ENCODE measurements at regions not wholly inside any gene's neighbourhood (a gene's known extent, or its start where the extent isn't known, plus 50 kb on each side); places are given as distances from the start of the nearest gene placed in this dataset.

DNA sequence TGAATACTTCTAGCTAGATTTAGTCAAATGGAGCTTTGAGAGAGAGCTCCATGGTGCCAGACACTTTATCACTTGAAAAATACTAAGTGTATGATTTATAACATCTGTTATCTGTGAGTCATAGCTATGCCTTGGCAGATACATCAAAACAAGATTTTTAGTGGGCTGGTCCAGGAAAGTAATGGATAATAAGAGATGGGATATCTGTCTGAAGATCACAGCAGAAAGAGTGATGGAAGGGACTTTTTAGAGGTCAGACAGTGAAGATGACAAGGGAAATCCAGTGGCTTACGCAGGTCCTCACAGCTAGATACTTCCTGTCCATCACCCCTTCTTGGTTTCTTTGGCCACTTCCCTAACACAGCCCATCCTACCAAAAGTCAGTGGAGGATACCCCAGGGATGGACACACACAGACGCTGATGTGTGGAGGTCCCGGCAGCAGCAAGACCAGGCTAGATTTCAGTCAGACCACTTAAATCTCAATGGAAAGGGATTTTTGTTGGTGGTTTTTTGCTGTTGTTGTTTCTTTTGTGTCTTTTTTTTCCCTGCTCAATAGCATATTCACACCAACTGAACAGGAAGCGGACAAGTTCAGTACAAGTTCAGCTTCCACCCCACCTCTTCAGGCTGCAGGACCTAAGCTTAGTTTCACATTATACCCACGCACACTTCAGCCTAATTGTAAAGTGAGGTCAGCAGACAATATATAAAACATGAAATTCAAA is 209.3 kb downstream of the ALDH8A1 start:
- POLR2A ChIA-PET, result interaction anchor here (0.8 kb wide), 1 partner anchor 84 kb away, joined by 3 read pairs; no protein-coding TSS in a partner anchor
- H3K27ac Mint-ChIP-seq (ENCODE audit: low read depth, unreplicated experiment), result no peak overlapping the region

DNA sequence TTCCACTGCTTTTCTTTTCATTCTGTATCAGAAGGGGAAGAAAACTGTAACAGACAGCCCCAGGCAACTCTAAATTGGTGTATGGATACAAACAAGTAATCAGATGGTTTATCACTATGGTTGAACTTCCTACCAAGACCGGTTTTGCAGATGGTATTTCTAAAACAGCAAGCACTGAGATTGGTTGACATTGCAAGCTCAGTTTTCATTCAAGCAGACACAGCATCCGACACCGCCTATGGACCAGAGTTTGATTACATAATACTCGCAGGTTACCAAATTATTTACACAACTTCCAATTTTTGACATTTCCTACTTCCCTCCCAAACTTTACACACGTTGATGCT is 209.9 kb downstream of the ALDH8A1 start:
- Mint-ChIP-seq H3K9me3 (ENCODE audit: unreplicated experiment) (no peaks in the 10 kb centered on the region), H3K27ac (ENCODE audit: low read depth, unreplicated experiment) (no peak overlapping the region), H3K4me1 (ENCODE audit: insufficient read depth, unreplicated experiment) (peaks cover 6% of the 10 kb centered on the region), H3K4me3 (ENCODE audit: unreplicated experiment) (no peak overlapping the region), H3K36me3 (ENCODE audit: insufficient read depth, unreplicated experiment) (no peaks in the 10 kb centered on the region), H3K27me3 (ENCODE audit: insufficient read depth, unreplicated experiment) (no peaks in the 10 kb centered on the region)
- TF ChIP-seq, protein P1, sequence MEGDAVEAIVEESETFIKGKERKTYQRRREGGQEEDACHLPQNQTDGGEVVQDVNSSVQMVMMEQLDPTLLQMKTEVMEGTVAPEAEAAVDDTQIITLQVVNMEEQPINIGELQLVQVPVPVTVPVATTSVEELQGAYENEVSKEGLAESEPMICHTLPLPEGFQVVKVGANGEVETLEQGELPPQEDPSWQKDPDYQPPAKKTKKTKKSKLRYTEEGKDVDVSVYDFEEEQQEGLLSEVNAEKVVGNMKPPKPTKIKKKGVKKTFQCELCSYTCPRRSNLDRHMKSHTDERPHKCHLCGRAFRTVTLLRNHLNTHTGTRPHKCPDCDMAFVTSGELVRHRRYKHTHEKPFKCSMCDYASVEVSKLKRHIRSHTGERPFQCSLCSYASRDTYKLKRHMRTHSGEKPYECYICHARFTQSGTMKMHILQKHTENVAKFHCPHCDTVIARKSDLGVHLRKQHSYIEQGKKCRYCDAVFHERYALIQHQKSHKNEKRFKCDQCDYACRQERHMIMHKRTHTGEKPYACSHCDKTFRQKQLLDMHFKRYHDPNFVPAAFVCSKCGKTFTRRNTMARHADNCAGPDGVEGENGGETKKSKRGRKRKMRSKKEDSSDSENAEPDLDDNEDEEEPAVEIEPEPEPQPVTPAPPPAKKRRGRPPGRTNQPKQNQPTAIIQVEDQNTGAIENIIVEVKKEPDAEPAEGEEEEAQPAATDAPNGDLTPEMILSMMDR (IDR thresholded peaks at IDR 0.05; ENCODE audit: unreplicated experiment), result no peak
- intact Hi-C loops (cut with micrococcal nuclease), result no loop called here
- BruUV-seq (replicated peaks), result no TSS peak
- DNase-seq (ENCODE audit: unreplicated experiment), result no peak
- POLR2A ChIA-PET, result interaction anchor here (0.8 kb wide), 1 partner anchor 83 kb away, joined by 3 read pairs; no protein-coding TSS in a partner anchor
- CTCF ChIA-PET, result no interaction called here

More for the DNA sequence above, 209.3 kb downstream of the ALDH8A1 start:
- TF ChIP-seq, protein P1 (IDR thresholded peaks at IDR 0.05; ENCODE audit: unreplicated experiment), result no peak
- peak; percentile 4 for DNase-seq (ENCODE audit: unreplicated experiment)
- intact Hi-C loops (cut with micrococcal nuclease), result no loop called here
- Mint-ChIP-seq H3K4me1 (ENCODE audit: insufficient read depth, unreplicated experiment) (peaks cover 6% of the 10 kb centered on the region), H3K36me3 (ENCODE audit: insufficient read depth, unreplicated experiment) (no peaks in the 10 kb centered on the region), H3K27me3 (ENCODE audit: insufficient read depth, unreplicated experiment) (no peaks in the 10 kb centered on the region), H3K9me3 (ENCODE audit: unreplicated experiment) (no peaks in the 10 kb centered on the region), H3K4me3 (ENCODE audit: unreplicated experiment) (no peak overlapping the region)
- no TSS peak for BruUV-seq (replicated peaks)
- CTCF ChIA-PET, result interaction anchor here (0.9 kb wide), 1 partner anchor 10 kb away, joined by 4 read pairs; no protein-coding TSS in a partner anchor

DNA sequence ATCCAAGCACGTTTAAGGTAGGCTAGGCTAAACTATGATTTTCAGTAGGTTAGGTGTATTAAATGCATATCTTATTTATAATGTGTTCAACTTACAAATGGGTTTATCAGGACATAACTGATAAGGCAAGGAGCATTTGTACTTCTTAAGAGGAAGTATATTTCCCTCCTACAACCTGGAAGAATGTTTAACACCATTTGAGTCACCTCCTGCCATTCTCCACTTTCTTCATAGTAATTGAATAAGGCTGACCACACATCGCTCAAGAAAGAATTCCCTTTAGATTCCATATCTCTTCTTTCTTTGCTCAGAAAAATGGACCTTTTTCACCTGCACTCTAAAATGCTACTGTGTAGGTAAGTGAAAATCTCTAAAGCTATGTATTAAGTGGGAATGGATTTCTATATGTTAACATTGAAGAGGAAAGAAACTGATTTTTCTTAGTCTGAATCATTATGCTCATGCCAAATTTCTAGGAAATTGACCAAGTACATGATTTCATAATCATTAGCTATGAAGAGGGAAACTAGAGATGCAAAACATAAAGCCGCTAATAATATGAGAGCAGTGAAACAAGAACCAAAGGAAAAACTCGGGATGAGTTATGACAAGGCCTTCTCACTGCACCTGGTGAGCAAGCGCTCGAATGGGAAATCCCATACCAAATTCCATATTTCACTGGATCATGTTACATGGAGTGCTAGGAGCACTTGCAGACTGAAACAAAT is 210.4 kb downstream of the ALDH8A1 start:
- POLR2A ChIA-PET, result interaction anchor here (0.8 kb wide), 1 partner anchor 83 kb away, joined by 3 read pairs; no protein-coding TSS in a partner anchor
- H3K4me1 Mint-ChIP-seq (ENCODE audit: insufficient read depth, unreplicated experiment), result peaks cover 6% of the 10 kb centered on the region
- no peak overlapping the region for H3K27ac Mint-ChIP-seq (ENCODE audit: low read depth, unreplicated experiment)
- no peak overlapping the region for H3K4me3 Mint-ChIP-seq (ENCODE audit: unreplicated experiment)
- BruUV-seq (replicated peaks), result no TSS peak
- no peaks in the 10 kb centered on the region for H3K36me3 Mint-ChIP-seq (ENCODE audit: insufficient read depth, unreplicated experiment)
- H3K27me3 Mint-ChIP-seq (ENCODE audit: insufficient read depth, unreplicated experiment), result no peaks in the 10 kb centered on the region
- CTCF ChIA-PET, result no interaction called here
- intact Hi-C loops (cut with micrococcal nuclease), result no loop called here
- TF ChIP-seq, protein P1 (IDR thresholded peaks at IDR 0.05; ENCODE audit: unreplicated experiment), result no peak
- DNase-seq (ENCODE audit: unreplicated experiment), result peak; percentile 14
- H3K9me3 Mint-ChIP-seq (ENCODE audit: unreplicated experiment), result no peaks in the 10 kb centered on the region

DNA sequence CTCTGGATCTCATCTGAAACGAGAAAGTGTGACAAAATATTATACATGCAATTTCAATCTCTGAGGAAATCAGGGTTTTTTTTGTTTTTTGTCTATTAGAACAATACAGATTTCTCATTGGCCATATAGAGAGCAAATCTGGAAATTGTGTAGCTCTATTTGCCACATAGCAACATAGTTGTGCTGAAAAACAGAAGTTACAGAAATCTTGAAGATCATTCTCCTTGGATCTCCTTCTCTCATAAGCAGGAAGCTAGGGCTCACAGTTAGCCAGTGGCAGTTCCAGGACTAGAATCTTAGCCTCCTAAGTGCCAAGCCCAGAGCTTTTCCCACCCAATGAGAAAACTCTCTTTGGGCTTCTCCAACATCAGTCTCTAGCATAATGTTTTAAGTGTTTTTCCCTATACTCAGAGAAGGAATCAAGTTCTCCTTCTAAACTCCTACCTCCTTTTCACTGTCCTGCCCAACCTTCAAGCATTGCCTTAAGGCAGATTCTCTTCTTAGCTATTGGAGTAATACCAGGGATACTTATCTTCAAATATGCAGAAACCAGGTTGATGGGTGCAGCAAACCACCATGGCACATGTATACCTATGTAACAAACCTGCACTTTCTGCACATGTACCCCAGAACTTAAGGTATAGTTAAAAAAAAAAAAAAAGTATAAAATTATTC is 211.6 kb downstream of the ALDH8A1 start:
- H3K9me3 Mint-ChIP-seq (ENCODE audit: unreplicated experiment), result no peaks in the 10 kb centered on the region
- TF ChIP-seq, protein P1 (IDR thresholded peaks at IDR 0.05; ENCODE audit: unreplicated experiment), result no peak
- H3K27me3 Mint-ChIP-seq (ENCODE audit: insufficient read depth, unreplicated experiment), result no peaks in the 10 kb centered on the region
- CTCF ChIA-PET, result interaction anchor here (0.7 kb wide), 1 partner anchor 1511 kb away, joined by 3 read pairs; no protein-coding TSS in a partner anchor
- BruUV-seq (replicated peaks), result no TSS peak
- H3K36me3 Mint-ChIP-seq (ENCODE audit: insufficient read depth, unreplicated experiment), result no peaks in the 10 kb centered on the region
- H3K4me3 Mint-ChIP-seq (ENCODE audit: unreplicated experiment), result no peak overlapping the region
- H3K4me1 Mint-ChIP-seq (ENCODE audit: insufficient read depth, unreplicated experiment), result peaks cover 6% of the 10 kb centered on the region
- DNase-seq (ENCODE audit: unreplicated experiment), result no peak
- intact Hi-C loops (cut with micrococcal nuclease), result no loop called here
- POLR2A ChIA-PET, result interaction anchor here (0.7 to 1.2 kb wide), 2 partner anchors 14 to 114 kb away, joined by 3 read pairs; no protein-coding TSS in a partner anchor
- no peak overlapping the region for H3K27ac Mint-ChIP-seq (ENCODE audit: low read depth, unreplicated experiment)

Data from MCF 10A (cell line).